HCT116 (cell line): ENCODE measurements at regions not wholly inside any gene's neighbourhood (a gene's known extent, or its start where the extent isn't known, plus 50 kb on each side); places are given as distances from the start of the nearest gene placed in this dataset.

ENCODE experiments used
- CEBPB ChIP-seq: IDR thresholded peaks from 2 replicates; pipeline ENCODE4 v1.6.1; 2012; ENCODE audit warnings: low read depth
- ELF1 ChIP-seq: IDR thresholded peaks from 2 replicates; pipeline ENCODE4 v1.6.1; 2012; ENCODE audit warnings: low read depth, borderline replicate concordance
- EZH2 ChIP-seq: fragments of 200-600 bp; sonication (generic); IDR thresholded peaks from 2 replicates; pipeline ENCODE4 v1.6.1; 2017; ENCODE audit warnings: antibody characterized with exemption, mixed run types
- EZH2phosphoT487 ChIP-seq: fragments of 200-600 bp; IDR thresholded peaks from 2 replicates; pipeline ENCODE4 v1.6.1; 2018; ENCODE audit warnings: antibody characterized with exemption, borderline replicate concordance
- POLR2A ChIP-seq: IDR thresholded peaks from 2 replicates; pipeline ENCODE4 v1.7.0; 2011; ENCODE audit warnings: borderline replicate concordance; ENCODE audit not compliant: insufficient read depth, insufficient read length; ENCODE audit errors: extremely low read depth
- POLR2AphosphoS5 ChIP-seq: IDR thresholded peaks from 2 replicates; pipeline ENCODE4 v1.6.1; 2011; ENCODE audit warnings: mild to moderate bottlenecking, low read depth, low read length, moderate library complexity
- RAD21 ChIP-seq: IDR thresholded peaks from 2 replicates; pipeline ENCODE4 v1.6.1; 2012; ENCODE audit warnings: low read depth, mild to moderate bottlenecking
- YY1 ChIP-seq: IDR thresholded peaks from 2 replicates; pipeline ENCODE4 v1.6.1; 2011; ENCODE audit warnings: low read length, low read depth, moderate library complexity, mild to moderate bottlenecking; ENCODE audit not compliant: insufficient replicate concordance; ENCODE audit errors: extremely low read depth
- TF ChIP-seq, protein P1 (sequence below): IDR thresholded peaks from 2 replicates; pipeline ENCODE4 v1.6.1; 2011; ENCODE audit warnings: mild to moderate bottlenecking, low read length, moderate library complexity; ENCODE audit not compliant: insufficient replicate concordance; ENCODE audit errors: extremely low read depth
- TF ChIP-seq, protein P2 (sequence below), 3 experiments: fragments of 200-600 bp in 1 of 3; sonication (generic) in 1 of 3; IDR thresholded peaks in 2 of 3; conservative IDR thresholded peaks in 1 of 3; 2 replicates each; pipeline ENCODE4 v1.5.1; 2012 to 2017; ENCODE audit warnings: low read depth in 2 of 3, low read length in 2 of 3, antibody characterized with exemption in 1 of 3, borderline replicate concordance in 1 of 3, control low read depth in 1 of 3, mild to moderate bottlenecking in 1 of 3, mixed read lengths in 1 of 3, mixed run types in 1 of 3, moderate library complexity in 1 of 3; ENCODE audit not compliant: insufficient read depth in 1 of 3
- TF ChIP-seq, protein P3 (sequence below): IDR thresholded peaks from 2 replicates; pipeline ENCODE4 v1.6.1; 2012
- TF ChIP-seq, protein P4 (sequence below): IDR thresholded peaks from 2 replicates; pipeline ENCODE4 v1.6.1; 2012; ENCODE audit warnings: low read depth
- TF ChIP-seq, protein P5 (sequence below): IDR thresholded peaks from 2 replicates; pipeline ENCODE4 v1.6.1; 2012

GRCh38 chr20:8974009-8974708 is 94.7 kb upstream of the PLCB4 start:
- TF ChIP-seq, protein P1, sequence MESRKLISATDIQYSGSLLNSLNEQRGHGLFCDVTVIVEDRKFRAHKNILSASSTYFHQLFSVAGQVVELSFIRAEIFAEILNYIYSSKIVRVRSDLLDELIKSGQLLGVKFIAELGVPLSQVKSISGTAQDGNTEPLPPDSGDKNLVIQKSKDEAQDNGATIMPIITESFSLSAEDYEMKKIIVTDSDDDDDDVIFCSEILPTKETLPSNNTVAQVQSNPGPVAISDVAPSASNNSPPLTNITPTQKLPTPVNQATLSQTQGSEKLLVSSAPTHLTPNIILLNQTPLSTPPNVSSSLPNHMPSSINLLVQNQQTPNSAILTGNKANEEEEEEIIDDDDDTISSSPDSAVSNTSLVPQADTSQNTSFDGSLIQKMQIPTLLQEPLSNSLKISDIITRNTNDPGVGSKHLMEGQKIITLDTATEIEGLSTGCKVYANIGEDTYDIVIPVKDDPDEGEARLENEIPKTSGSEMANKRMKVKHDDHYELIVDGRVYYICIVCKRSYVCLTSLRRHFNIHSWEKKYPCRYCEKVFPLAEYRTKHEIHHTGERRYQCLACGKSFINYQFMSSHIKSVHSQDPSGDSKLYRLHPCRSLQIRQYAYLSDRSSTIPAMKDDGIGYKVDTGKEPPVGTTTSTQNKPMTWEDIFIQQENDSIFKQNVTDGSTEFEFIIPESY: no peak
- TF ChIP-seq POLR2AphosphoS5: no peak
- no peak for TF ChIP-seq CEBPB
- TF ChIP-seq, protein P2, sequence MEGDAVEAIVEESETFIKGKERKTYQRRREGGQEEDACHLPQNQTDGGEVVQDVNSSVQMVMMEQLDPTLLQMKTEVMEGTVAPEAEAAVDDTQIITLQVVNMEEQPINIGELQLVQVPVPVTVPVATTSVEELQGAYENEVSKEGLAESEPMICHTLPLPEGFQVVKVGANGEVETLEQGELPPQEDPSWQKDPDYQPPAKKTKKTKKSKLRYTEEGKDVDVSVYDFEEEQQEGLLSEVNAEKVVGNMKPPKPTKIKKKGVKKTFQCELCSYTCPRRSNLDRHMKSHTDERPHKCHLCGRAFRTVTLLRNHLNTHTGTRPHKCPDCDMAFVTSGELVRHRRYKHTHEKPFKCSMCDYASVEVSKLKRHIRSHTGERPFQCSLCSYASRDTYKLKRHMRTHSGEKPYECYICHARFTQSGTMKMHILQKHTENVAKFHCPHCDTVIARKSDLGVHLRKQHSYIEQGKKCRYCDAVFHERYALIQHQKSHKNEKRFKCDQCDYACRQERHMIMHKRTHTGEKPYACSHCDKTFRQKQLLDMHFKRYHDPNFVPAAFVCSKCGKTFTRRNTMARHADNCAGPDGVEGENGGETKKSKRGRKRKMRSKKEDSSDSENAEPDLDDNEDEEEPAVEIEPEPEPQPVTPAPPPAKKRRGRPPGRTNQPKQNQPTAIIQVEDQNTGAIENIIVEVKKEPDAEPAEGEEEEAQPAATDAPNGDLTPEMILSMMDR (IDR thresholded peaks at IDR 0.05 in 2 of 3, conservative IDR thresholded peaks at IDR 0.05 in 1 of 3; ENCODE audit: borderline replicate concordance in 1 of 3, insufficient read depth in 1 of 3, low read depth in 2 of 3, low read length in 2 of 3): no peak
- no peak for TF ChIP-seq EZH2
- TF ChIP-seq, protein P3, sequence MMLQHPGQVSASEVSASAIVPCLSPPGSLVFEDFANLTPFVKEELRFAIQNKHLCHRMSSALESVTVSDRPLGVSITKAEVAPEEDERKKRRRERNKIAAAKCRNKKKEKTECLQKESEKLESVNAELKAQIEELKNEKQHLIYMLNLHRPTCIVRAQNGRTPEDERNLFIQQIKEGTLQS: no peak
- TF ChIP-seq POLR2A: no peak
- TF ChIP-seq, protein P4, sequence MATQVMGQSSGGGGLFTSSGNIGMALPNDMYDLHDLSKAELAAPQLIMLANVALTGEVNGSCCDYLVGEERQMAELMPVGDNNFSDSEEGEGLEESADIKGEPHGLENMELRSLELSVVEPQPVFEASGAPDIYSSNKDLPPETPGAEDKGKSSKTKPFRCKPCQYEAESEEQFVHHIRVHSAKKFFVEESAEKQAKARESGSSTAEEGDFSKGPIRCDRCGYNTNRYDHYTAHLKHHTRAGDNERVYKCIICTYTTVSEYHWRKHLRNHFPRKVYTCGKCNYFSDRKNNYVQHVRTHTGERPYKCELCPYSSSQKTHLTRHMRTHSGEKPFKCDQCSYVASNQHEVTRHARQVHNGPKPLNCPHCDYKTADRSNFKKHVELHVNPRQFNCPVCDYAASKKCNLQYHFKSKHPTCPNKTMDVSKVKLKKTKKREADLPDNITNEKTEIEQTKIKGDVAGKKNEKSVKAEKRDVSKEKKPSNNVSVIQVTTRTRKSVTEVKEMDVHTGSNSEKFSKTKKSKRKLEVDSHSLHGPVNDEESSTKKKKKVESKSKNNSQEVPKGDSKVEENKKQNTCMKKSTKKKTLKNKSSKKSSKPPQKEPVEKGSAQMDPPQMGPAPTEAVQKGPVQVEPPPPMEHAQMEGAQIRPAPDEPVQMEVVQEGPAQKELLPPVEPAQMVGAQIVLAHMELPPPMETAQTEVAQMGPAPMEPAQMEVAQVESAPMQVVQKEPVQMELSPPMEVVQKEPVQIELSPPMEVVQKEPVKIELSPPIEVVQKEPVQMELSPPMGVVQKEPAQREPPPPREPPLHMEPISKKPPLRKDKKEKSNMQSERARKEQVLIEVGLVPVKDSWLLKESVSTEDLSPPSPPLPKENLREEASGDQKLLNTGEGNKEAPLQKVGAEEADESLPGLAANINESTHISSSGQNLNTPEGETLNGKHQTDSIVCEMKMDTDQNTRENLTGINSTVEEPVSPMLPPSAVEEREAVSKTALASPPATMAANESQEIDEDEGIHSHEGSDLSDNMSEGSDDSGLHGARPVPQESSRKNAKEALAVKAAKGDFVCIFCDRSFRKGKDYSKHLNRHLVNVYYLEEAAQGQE: no peak
- TF ChIP-seq RAD21: no peak
- no peak for TF ChIP-seq ELF1
- TF ChIP-seq YY1: no peak
- no peak for TF ChIP-seq EZH2phosphoT487
- TF ChIP-seq, protein P5, sequence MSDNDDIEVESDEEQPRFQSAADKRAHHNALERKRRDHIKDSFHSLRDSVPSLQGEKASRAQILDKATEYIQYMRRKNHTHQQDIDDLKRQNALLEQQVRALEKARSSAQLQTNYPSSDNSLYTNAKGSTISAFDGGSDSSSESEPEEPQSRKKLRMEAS: no peak
